GM23338 (cell line): ENCODE measurements at regions not wholly inside any gene's neighbourhood (a gene's known extent, or its start where the extent isn't known, plus 50 kb on each side); places are given as distances from the start of the nearest gene placed in this dataset.

Source experiments
- ATAC-seq: fragments of 200-7000 bp; cut with Tn5 transposase; 3 replicates; pipeline ENCODE4 v1.9.1; 2020
- DNase-seq: peaks from one replicate; pipeline ENCODE4 v3.0.0-alpha.2; 2015; ENCODE audit warnings: low spot score
- H2AFZ ChIP-seq: fragments of 200-600 bp; sonication (generic); 2 replicates; pipeline ENCODE4 v1.8.0; 2016; ENCODE audit warnings: antibody characterized with exemption, mild to moderate bottlenecking, moderate library complexity
- H3F3A ChIP-seq: fragments of 200-600 bp; sonication (generic); replicated peaks from 2 replicates; pipeline ENCODE4 v1.8.0; 2017; ENCODE audit warnings: antibody characterized with exemption, mixed run types, low read depth
- H3K27ac ChIP-seq: fragments of 200-600 bp; sonication (generic); 2 replicates; pipeline ENCODE4 v1.6.1; 2016; ENCODE audit warnings: low read depth
- H3K27me3 ChIP-seq: fragments of 200-600 bp; sonication (generic); 2 replicates; pipeline ENCODE4 v1.8.0; 2016; ENCODE audit warnings: mild to moderate bottlenecking, mixed run types, moderate library complexity; ENCODE audit not compliant: insufficient read depth
- H3K36me3 ChIP-seq: fragments of 200-600 bp; sonication (generic); 2 replicates; pipeline ENCODE4 v1.8.0; 2016; ENCODE audit warnings: mild to moderate bottlenecking; ENCODE audit not compliant: insufficient read depth
- H3K4me1 ChIP-seq: fragments of 200-600 bp; sonication (generic); 2 replicates; pipeline ENCODE4 v1.8.0; 2016; ENCODE audit warnings: mild to moderate bottlenecking, moderate library complexity; ENCODE audit not compliant: insufficient read depth
- H3K4me2 ChIP-seq: fragments of 200-600 bp; sonication (generic); 2 replicates; pipeline ENCODE4 v1.7.1; 2017; ENCODE audit warnings: mixed run types
- H3K4me3 ChIP-seq: fragments of 200-600 bp; sonication (generic); 2 replicates; pipeline ENCODE4 v1.6.1; 2016; ENCODE audit warnings: mixed run types
- H3K79me2 ChIP-seq: fragments of 200-600 bp; sonication (generic); replicated peaks from 2 replicates; pipeline ENCODE4 v1.8.0; 2017; ENCODE audit warnings: mild to moderate bottlenecking; ENCODE audit not compliant: insufficient read depth
- H3K9me2 ChIP-seq: fragments of 200-600 bp; sonication (generic); 2 replicates; pipeline ENCODE4 v1.8.0; 2017; ENCODE audit not compliant: insufficient read depth
- H4K20me1 ChIP-seq: fragments of 200-600 bp; sonication (generic); replicated peaks from 2 replicates; pipeline ENCODE4 v1.8.0; 2017; ENCODE audit warnings: mild to moderate bottlenecking; ENCODE audit not compliant: insufficient read depth
- H3K27ac Mint-ChIP-seq: 2 replicates; pipeline ENCODE4 v1.8.0; 2020; ENCODE audit warnings: inconsistent platforms, mild to moderate bottlenecking, moderate library complexity, mixed read lengths
- H3K27me3 Mint-ChIP-seq: 3 replicates; pipeline ENCODE4 v1.8.0; 2022; ENCODE audit warnings: low read depth, mild to moderate bottlenecking, moderate library complexity, mixed read lengths, inconsistent platforms; ENCODE audit not compliant: insufficient read depth, poor library complexity
- H3K36me3 Mint-ChIP-seq: 3 replicates; pipeline ENCODE4 v1.8.0; 2021; ENCODE audit warnings: low read depth, mild to moderate bottlenecking, inconsistent platforms, moderate library complexity, mixed read lengths
- H3K4me1 Mint-ChIP-seq: 3 replicates; pipeline ENCODE4 v1.8.0; 2020; ENCODE audit warnings: mild to moderate bottlenecking, inconsistent platforms, mixed read lengths
- H3K4me3 Mint-ChIP-seq: 3 replicates; pipeline ENCODE4 v1.8.0; 2021; ENCODE audit warnings: moderate library complexity, mild to moderate bottlenecking, inconsistent platforms, mixed read lengths
- H3K9me3 Mint-ChIP-seq: 3 replicates; pipeline ENCODE4 v1.8.0; 2020; ENCODE audit warnings: moderate library complexity, mild to moderate bottlenecking, inconsistent platforms, mixed read lengths
- CREB1 ChIP-seq: fragments of 250-450 bp; sonication (Bioruptor Pico); IDR thresholded peaks from 2 replicates; pipeline ENCODE4 v1.5.0; 2020; ENCODE audit warnings: low read depth, mild to moderate bottlenecking, moderate library complexity
- EZH2 ChIP-seq: fragments of 200-600 bp; sonication (generic); IDR thresholded peaks from one replicate; pipeline ENCODE4 v1.8.0; 2017; ENCODE audit warnings: antibody characterized with exemption, mild to moderate bottlenecking, low read depth; ENCODE audit not compliant: unreplicated experiment
- EZH2phosphoT487 ChIP-seq: fragments of 200-600 bp; sonication (generic); IDR thresholded peaks from one replicate; pipeline ENCODE4 v1.8.1; 2018; ENCODE audit warnings: antibody characterized with exemption; ENCODE audit not compliant: unreplicated experiment
- JUNB ChIP-seq: IDR thresholded peaks from one replicate; pipeline ENCODE4 v1.6.1; 2016; ENCODE audit warnings: antibody characterized with exemption; ENCODE audit not compliant: unreplicated experiment
- NANOG ChIP-seq: IDR thresholded peaks from 2 replicates; pipeline ENCODE4 v1.6.1; 2016; ENCODE audit warnings: antibody characterized with exemption, borderline replicate concordance
- POLR2AphosphoS5 ChIP-seq: IDR thresholded peaks from 2 replicates; pipeline ENCODE4 v1.6.1; 2016; ENCODE audit warnings: antibody characterized with exemption, low read depth
- STAT1 ChIP-seq: IDR thresholded peaks from one replicate; pipeline ENCODE4 v1.6.1; 2016; ENCODE audit warnings: antibody characterized with exemption; ENCODE audit not compliant: unreplicated experiment
- ZNF114 ChIP-seq: fragments of 250-450 bp; sonication (Bioruptor Pico); IDR thresholded peaks from 2 replicates; pipeline ENCODE4 v1.5.0; 2020; ENCODE audit warnings: mild to moderate bottlenecking, moderate library complexity
- ZNF331 ChIP-seq: fragments of 250-450 bp; sonication (Bioruptor Pico); IDR thresholded peaks from 2 replicates; pipeline ENCODE4 v1.5.0; 2020; ENCODE audit warnings: low read depth, mild to moderate bottlenecking, moderate library complexity
- TF ChIP-seq, protein P1 (sequence below): IDR thresholded peaks from one replicate; pipeline ENCODE4 v1.6.1; 2018; ENCODE audit warnings: antibody characterized with exemption; ENCODE audit not compliant: unreplicated experiment
- TF ChIP-seq, protein P2 (sequence below): IDR thresholded peaks from 2 replicates; pipeline ENCODE4 v1.6.1; 2016; ENCODE audit warnings: antibody characterized with exemption
- TF ChIP-seq, protein P3 (sequence below): fragments of 250-450 bp; sonication (Bioruptor Pico); IDR thresholded peaks from 2 replicates; pipeline ENCODE4 v1.5.0; 2020; ENCODE audit warnings: mild to moderate bottlenecking, moderate library complexity
- TF ChIP-seq, protein P4 (sequence below), 2 experiments: fragments of 200-600 bp in 1 of 2; sonication (generic) in 1 of 2; conservative IDR thresholded peaks; 2 replicates each; pipeline versions ENCODE4 v1.5.1 to v1.6.1; 2016 to 2017; ENCODE audit warnings: antibody characterized with exemption in 2 of 2, low read depth in 2 of 2, mild to moderate bottlenecking in 2 of 2, moderate library complexity in 1 of 2

GRCh38 chr11:103644676-103645075, 391.8 kb upstream of the DDI1 start:
- Histone ChIP-seq H4K20me1 (no peaks in the 10 kb centered on the region), H3K79me2 (no peaks in the 10 kb centered on the region), H3F3A (no peaks in the 10 kb centered on the region), H2AFZ (peak overlapping the region; percentile 90; the same call in 1 of the 2 replicates), H3K4me3 (no peak overlapping the region), H3K4me2 (no peak overlapping the region), H3K4me1 (no peaks in the 10 kb centered on the region), H3K36me3 (no peaks in the 10 kb centered on the region), H3K9me2 (peaks cover 13% of the 10 kb centered on the region), H3K27me3 (no peaks in the 10 kb centered on the region), H3K27ac (no peak overlapping the region)
- Mint-ChIP-seq H3K4me1 (no peaks in the 10 kb centered on the region), H3K27ac (no peak overlapping the region), H3K36me3 (no peaks in the 10 kb centered on the region), H3K9me3 (no peaks in the 10 kb centered on the region), H3K4me3 (no peak overlapping the region), H3K27me3 (peaks cover 2% of the 10 kb centered on the region)
- DNase-seq: no peak
- ATAC-seq: no peak
- TF ChIP-seq CREB1 (CRISPR knock-in tag): no peak
- TF ChIP-seq, protein P1, sequence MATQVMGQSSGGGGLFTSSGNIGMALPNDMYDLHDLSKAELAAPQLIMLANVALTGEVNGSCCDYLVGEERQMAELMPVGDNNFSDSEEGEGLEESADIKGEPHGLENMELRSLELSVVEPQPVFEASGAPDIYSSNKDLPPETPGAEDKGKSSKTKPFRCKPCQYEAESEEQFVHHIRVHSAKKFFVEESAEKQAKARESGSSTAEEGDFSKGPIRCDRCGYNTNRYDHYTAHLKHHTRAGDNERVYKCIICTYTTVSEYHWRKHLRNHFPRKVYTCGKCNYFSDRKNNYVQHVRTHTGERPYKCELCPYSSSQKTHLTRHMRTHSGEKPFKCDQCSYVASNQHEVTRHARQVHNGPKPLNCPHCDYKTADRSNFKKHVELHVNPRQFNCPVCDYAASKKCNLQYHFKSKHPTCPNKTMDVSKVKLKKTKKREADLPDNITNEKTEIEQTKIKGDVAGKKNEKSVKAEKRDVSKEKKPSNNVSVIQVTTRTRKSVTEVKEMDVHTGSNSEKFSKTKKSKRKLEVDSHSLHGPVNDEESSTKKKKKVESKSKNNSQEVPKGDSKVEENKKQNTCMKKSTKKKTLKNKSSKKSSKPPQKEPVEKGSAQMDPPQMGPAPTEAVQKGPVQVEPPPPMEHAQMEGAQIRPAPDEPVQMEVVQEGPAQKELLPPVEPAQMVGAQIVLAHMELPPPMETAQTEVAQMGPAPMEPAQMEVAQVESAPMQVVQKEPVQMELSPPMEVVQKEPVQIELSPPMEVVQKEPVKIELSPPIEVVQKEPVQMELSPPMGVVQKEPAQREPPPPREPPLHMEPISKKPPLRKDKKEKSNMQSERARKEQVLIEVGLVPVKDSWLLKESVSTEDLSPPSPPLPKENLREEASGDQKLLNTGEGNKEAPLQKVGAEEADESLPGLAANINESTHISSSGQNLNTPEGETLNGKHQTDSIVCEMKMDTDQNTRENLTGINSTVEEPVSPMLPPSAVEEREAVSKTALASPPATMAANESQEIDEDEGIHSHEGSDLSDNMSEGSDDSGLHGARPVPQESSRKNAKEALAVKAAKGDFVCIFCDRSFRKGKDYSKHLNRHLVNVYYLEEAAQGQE: no peak
- TF ChIP-seq, protein P2, sequence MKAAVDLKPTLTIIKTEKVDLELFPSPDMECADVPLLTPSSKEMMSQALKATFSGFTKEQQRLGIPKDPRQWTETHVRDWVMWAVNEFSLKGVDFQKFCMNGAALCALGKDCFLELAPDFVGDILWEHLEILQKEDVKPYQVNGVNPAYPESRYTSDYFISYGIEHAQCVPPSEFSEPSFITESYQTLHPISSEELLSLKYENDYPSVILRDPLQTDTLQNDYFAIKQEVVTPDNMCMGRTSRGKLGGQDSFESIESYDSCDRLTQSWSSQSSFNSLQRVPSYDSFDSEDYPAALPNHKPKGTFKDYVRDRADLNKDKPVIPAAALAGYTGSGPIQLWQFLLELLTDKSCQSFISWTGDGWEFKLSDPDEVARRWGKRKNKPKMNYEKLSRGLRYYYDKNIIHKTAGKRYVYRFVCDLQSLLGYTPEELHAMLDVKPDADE: no peak
- TF ChIP-seq, protein P3, sequence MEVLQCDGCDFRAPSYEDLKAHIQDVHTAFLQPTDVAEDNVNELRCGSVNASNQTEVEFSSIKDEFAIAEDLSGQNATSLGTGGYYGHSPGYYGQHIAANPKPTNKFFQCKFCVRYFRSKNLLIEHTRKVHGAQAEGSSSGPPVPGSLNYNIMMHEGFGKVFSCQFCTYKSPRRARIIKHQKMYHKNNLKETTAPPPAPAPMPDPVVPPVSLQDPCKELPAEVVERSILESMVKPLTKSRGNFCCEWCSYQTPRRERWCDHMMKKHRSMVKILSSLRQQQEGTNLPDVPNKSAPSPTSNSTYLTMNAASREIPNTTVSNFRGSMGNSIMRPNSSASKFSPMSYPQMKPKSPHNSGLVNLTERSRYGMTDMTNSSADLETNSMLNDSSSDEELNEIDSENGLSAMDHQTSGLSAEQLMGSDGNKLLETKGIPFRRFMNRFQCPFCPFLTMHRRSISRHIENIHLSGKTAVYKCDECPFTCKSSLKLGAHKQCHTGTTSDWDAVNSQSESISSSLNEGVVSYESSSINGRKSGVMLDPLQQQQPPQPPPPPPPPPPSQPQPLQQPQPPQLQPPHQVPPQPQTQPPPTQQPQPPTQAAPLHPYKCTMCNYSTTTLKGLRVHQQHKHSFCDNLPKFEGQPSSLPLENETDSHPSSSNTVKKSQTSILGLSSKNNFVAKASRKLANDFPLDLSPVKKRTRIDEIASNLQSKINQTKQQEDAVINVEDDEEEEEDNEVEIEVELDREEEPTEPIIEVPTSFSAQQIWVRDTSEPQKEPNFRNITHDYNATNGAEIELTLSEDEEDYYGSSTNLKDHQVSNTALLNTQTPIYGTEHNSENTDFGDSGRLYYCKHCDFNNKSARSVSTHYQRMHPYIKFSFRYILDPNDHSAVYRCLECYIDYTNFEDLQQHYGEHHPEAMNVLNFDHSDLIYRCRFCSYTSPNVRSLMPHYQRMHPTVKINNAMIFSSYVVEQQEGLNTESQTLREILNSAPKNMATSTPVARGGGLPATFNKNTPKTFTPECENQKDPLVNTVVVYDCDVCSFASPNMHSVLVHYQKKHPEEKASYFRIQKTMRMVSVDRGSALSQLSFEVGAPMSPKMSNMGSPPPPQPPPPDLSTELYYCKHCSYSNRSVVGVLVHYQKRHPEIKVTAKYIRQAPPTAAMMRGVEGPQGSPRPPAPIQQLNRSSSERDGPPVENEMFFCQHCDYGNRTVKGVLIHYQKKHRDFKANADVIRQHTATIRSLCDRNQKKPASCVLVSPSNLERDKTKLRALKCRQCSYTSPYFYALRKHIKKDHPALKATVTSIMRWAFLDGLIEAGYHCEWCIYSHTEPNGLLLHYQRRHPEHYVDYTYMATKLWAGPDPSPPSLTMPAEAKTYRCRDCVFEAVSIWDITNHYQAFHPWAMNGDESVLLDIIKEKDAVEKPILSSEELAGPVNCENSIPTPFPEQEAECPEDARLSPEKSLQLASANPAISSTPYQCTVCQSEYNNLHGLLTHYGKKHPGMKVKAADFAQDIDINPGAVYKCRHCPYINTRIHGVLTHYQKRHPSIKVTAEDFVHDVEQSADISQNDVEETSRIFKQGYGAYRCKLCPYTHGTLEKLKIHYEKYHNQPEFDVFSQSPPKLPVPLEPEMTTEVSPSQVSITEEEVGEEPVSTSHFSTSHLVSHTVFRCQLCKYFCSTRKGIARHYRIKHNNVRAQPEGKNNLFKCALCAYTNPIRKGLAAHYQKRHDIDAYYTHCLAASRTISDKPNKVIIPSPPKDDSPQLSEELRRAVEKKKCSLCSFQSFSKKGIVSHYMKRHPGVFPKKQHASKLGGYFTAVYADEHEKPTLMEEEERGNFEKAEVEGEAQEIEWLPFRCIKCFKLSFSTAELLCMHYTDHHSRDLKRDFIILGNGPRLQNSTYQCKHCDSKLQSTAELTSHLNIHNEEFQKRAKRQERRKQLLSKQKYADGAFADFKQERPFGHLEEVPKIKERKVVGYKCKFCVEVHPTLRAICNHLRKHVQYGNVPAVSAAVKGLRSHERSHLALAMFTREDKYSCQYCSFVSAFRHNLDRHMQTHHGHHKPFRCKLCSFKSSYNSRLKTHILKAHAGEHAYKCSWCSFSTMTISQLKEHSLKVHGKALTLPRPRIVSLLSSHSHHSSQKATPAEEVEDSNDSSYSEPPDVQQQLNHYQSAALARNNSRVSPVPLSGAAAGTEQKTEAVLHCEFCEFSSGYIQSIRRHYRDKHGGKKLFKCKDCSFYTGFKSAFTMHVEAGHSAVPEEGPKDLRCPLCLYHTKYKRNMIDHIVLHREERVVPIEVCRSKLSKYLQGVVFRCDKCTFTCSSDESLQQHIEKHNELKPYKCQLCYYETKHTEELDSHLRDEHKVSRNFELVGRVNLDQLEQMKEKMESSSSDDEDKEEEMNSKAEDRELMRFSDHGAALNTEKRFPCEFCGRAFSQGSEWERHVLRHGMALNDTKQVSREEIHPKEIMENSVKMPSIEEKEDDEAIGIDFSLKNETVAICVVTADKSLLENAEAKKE (CRISPR knock-in tag): no peak
- TF ChIP-seq ZNF331 (CRISPR knock-in tag): no peak
- TF ChIP-seq STAT1: no peak
- TF ChIP-seq NANOG: no peak
- no peak for TF ChIP-seq POLR2AphosphoS5
- no peak for TF ChIP-seq JUNB
- no peak for TF ChIP-seq ZNF114 (CRISPR knock-in tag)
- TF ChIP-seq, protein P4, sequence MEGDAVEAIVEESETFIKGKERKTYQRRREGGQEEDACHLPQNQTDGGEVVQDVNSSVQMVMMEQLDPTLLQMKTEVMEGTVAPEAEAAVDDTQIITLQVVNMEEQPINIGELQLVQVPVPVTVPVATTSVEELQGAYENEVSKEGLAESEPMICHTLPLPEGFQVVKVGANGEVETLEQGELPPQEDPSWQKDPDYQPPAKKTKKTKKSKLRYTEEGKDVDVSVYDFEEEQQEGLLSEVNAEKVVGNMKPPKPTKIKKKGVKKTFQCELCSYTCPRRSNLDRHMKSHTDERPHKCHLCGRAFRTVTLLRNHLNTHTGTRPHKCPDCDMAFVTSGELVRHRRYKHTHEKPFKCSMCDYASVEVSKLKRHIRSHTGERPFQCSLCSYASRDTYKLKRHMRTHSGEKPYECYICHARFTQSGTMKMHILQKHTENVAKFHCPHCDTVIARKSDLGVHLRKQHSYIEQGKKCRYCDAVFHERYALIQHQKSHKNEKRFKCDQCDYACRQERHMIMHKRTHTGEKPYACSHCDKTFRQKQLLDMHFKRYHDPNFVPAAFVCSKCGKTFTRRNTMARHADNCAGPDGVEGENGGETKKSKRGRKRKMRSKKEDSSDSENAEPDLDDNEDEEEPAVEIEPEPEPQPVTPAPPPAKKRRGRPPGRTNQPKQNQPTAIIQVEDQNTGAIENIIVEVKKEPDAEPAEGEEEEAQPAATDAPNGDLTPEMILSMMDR (conservative IDR thresholded peaks at IDR 0.05; ENCODE audit: low read depth in 2 of 2): no peak
- TF ChIP-seq EZH2: no peak
- TF ChIP-seq EZH2phosphoT487: no peak
